ENCODE measurements at regions not wholly inside any gene's neighbourhood (a gene's known extent, or its start where the extent isn't known, plus 50 kb on each side); places are given as distances from the start of the nearest gene placed in this dataset.
"Not testable (repeated sequence)": the region's sequence is repeated elsewhere in the genome, so short reads cannot be mapped to it uniquely, and the experiment has no call there.

DNA sequence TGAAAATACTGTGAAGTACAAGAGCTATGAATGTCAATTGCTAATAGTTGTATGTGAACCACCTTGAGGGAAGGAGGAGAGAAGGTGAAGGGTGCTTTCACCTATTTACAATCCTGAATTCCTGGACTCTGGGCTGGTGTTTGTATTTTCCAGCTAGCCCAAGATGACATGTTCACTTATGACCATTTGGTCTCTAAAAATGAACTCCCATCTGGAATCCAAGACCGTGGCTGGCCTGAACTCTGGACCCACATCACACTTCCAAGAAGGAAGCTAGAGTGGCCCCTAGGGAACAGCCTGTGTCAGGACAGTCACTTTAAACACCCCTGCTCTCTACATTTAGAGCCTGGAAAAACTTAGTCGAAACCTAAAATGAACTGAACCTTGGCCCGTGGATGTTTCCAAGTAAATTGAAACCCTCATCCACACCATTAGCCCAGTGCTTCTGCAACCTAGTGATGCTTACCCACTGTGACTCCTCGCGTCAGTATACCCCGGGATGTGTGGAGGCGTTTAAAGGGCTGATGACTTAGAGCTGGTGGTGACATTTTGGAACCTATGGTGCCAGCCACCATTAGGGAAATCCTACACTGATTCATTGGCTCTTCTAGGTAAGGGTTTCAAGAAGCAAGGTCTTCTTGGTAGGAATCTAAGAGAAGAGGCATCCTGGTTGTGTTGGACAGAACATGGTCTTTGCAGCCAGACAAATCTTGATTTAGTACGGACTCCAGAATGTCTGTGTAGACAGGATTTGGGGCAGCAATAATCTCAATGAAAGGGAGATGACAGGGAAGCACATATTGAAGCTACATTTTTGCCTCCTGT, 171.5 kb upstream of the IRF2BP2 start:
- peak; percentile 77 for DNase-seq (ENCODE audit: low read depth)

DNA sequence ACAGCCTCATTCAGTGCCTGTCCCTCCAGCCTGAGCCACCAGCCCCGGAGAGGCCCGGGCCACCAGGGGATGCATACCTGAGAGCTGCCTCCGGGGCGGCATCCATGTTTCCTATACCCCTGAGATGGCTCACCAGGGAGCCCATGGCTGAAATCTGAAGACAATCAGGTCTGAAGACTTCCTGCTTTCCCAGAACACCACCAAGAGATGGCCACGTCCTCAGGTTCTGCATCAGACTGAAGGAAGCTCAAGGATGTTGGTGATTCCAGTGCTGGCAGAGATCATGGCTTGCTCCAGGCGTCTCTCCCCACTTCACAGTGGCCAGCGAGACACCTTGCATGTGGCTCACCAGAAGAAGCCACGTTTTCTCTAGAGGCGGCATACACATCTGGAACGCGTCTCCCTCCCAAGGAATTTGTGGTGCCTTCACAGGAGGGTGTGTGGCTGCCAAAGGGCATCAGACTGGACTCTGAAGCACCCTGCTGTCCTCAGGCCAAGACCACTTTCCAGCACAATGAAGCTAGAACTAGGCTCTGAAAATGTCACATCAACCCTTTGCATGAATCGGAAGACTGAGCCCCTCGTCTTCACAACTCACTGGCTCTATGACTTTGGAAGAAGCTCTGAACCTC, 170.7 kb upstream of the IRF2BP2 start:
- DNase-seq (ENCODE audit: low read depth) = no peak

DNA sequence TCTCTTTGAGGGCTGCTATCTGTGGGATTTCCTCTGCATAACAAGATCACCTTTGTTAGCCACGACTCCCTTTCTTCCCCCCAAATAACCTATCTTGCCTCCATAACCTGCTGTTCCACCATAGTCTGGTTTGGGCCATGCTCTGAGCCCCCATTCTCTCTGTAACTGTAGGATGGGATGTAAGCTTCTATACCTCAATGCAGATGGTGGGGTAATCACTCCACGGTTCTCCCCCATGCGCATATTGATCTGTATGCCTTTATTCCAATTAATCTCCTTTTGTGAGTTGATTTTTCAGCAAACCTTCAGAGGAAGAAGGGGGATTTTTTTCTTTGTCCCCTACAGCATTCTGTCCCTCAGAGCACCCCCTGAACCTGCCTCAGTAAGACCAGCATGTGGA, 170.1 kb upstream of the IRF2BP2 start:
- no peak for DNase-seq (ENCODE audit: low read depth)

DNA sequence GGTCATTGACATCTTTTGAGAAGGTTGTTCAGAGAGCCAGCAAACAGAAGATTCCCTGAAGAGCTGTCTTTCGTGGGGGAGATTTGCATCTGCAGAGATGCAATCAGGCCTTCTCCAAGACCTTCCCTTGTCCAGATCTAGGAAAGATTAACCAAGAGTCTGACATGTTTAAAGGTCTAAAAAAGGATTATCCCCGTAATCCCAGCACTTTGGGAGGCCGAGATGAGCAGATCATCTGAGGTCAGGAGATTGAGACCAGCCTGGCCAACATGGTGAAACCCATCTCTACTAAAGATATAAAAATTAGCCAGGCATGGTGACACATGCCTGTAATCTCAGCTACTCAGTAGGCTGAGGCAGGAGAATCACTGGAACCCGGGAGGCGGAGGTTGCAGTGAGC, 169.6 kb upstream of the IRF2BP2 start:
- DNase-seq (ENCODE audit: low read depth) = not testable (repeated sequence)

DNA sequence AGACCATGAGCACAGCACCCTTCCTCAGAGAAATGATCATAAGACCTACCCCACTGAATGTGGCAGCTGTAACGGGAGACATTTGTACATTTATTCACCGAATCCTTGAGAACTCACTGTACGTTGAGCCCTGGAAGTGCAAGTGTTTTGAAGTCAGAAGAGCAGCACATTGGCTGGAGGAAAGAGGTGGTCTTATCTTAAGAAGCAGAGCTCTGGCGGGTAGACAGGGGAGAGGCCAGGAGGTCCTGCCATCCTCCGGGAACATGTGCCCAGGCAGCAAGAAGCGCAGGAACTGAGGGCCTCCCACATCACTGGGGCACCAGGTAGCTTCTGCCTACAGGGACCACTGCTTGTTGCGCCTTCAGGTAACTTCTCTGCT, 169.2 kb upstream of the IRF2BP2 start:
- no peak for DNase-seq (ENCODE audit: low read depth)

DNA sequence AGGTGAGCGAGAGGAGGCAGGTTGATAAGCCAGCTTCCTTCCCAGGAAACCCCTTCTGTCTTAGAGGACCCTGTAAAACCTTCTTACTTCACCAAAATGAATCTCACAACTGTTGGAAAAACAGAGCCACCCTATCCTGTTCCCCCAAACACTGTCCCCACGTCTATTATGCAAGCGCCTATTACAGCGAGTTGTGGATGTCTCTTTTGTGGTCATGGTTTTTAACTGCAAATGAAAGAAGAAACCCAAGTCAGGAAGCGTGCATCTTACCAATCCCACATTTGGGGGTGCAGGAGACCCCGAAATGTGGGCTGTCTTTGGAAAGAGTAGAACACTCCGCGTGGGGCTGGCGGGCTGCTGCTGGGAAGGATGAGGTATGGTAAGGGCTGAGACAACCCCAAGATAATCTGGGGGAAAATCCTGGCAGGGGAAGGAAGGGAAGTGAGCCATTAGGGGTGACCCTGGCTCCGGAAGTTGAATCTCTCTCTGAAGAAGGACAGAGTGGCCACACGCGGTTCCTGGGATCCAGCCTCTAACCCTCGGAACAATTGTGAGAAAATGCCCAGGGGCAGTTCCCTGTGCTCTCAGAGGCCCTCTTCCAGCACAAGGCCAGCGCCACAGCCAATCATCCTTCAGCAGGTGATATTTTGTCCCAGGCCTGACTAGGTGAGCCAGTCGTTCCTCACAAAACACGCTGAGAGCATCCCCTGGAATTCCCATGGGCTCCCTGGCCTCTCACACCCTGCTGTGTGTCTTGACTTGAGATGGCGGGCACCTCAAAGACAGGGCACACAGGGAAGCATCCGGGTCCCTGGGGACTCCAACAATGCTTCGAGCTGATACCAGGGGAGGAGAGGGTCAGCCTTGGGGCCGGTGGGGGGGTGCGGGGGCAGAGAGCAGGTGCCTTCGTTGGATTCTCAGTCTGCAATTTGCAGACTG, 168.5 kb upstream of the IRF2BP2 start:
- DNase-seq (ENCODE audit: low read depth) = no peak

DNA sequence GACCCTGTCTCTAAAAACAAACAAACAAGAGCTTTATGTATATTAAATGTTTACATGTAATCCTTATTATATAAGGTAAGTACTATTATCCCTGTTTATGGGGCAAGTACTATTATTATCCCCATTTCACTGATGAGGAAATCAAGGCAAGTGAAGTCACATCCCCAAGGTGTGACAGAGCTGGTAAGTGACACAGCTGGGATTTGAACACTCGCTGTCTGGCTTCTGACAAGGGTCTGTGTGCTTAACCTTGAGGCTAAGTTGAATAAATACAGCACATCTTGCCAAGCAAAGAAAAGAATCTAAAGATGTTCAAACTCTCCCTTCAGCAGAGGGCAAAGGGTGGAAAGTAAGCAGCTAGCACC, 167.9 kb upstream of the IRF2BP2 start:
- no peak for DNase-seq (ENCODE audit: low read depth)

DNA sequence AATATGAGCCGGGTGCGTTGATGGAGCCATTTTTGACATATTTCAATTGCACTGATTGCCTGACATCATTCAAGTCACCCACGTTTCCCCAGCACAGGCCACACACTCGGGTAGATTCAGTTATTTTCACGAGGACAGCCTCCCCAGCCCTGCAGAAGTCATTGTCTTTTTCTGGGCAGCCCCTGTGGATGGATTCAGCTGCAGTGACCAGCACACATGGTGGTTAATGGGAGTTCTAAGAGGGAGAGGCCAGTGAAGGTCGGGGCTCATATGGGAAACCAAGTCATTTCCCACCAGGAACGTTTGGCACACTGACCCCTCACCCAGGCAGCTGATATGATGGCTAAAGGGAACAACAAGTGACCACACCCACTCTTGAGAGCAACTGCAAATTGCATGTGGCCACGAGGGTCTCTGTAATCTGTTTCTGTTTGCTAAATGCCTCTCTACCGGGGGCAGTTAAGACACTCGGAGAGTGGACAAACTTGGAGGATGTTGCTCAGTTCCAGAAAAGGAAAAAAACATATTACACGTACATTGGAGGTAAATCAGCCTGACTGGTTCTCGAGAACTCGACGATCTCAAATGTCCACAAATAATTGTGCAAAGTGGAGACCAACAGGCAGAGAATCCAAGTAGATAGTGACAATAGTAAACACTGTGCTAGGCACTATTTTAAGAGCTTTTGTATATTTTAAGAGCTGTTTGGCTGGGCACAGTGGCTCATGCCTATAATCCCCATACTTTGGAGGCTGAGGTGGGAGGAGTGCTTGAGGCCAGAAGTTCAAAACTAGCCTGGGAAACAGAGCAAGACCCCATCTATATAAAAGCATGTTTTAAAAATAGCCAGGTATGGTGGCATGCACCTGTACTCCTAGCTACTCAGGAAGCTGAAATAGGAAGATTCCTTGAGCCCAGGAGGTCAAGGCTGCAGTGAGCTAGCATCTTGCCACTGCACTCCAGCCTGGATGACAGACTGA, 167.2 kb upstream of the IRF2BP2 start:
- DNase-seq (ENCODE audit: low read depth) = peak; percentile 31

DNA sequence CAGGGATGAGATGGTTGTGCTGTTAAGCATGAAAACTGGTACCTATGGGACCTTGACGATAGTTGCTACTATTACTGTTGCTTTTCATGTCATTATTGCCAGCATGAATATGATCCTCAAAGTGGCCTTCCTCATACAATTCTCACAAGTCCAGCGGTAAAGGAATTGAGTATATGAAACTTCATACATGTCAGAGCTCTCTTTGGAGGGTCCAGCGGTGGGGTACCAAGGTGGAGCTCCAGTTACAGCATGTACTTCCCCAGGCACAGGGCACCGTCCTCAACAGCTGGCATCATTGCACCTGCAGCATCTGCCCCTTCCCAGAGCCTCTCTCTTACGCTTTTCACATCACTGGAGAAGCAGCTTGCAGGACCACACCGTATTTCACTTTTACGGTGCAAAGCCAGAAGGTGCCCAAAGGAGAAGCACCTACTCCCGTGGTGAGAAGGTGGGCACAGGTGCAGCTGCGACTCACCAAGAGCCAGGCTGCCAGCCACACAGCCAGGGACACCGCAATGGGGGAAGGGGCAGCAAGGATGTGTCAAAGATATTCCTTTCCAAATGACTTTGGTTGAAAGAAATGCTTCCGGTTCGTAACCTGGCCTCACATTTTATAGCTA, 166.4 kb upstream of the IRF2BP2 start:
- no peak for DNase-seq (ENCODE audit: low read depth)

DNA sequence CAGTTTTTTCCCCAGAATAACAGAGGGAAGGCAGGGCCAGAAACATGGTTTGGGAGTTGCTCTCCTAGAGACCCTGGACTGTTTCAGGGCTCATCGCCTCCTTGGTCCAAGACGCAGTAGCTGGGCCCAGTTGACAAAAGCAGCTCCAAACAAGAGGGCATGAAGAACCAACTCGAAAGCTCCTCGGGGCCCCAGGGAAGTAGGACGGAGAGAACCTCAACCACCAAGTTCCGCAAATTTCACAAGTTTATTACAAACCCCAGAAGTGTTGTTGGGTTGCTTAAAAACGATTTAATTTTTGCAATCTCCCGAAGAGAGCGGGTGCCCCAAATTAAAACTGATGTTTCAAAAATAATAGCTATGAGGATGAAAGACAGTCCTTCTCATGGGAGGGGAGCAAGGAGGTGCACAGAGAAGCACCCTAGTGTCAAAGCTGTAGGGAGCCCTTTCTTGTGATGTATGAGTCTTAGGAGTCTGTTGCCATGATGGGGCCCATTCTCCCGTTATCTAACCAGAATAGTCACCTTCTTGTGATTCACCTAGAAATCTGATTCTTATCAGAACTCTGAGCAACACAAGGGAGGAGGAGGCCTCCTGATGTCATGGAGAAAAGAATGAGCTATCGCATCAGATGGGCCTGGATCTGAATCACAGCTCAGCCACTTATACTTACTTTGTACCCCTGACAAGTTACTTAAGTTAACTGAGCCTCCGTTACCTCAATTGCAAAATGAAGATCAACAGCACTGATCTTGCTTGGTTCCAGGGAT, 165.7 kb upstream of the IRF2BP2 start:
- DNase-seq (ENCODE audit: low read depth) = no peak

DNA sequence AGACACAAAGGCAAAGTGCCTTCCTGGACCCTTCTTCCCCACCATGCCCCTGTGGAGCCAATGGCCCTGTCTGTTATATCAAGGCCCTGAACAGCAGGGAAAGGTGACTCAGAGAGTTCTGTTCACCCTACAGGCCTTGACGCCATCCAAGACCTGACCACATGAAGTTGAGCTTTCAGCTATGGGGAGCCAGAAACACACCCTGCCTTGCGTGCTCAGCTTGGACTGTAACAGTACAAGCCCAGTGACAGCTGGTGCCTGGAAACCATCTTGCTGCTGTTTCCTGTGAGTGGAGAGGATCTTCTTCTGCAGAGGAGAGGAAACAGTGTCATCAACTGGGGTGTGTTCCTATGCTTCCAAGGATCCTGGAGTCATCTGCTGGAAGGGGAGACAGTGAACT, 165.0 kb upstream of the IRF2BP2 start:
- DNase-seq (ENCODE audit: low read depth) = peak; percentile 95

DNA sequence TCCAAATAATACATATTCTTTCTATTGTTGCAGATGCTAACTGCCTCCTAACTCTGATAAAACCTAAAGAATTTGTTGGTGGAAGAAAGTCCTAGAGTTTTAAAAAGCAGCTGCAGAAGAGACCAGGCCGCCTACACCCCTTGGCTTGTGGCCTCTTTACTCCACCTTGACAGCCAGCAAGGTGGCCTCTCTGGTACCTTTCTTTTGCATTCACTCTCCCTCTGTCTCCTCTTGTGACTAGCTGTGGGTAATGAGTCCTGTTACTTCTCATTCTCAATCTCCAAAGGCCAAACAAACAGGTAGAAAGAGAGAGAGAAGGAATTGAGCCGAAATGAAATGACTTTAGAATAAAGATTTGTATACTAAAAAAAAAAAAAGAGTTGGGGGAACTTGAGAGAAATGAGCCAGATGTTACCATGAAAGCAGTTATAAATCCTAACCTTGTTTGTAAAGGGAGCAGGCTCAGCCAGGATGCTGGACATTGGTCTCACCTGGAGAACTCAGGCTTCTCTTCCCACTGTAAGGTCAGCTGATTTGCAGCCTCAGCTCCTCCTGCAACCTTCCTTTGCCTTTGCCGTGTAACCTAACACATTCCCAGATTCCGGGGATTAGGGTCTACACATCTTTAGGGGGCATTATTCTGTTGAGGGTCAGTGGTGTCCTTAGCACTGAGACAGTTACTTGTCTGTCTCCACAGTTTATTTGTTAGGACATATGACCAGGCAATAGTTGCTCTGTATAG, 164.1 kb upstream of the IRF2BP2 start:
- no peak for DNase-seq (ENCODE audit: low read depth)

DNA sequence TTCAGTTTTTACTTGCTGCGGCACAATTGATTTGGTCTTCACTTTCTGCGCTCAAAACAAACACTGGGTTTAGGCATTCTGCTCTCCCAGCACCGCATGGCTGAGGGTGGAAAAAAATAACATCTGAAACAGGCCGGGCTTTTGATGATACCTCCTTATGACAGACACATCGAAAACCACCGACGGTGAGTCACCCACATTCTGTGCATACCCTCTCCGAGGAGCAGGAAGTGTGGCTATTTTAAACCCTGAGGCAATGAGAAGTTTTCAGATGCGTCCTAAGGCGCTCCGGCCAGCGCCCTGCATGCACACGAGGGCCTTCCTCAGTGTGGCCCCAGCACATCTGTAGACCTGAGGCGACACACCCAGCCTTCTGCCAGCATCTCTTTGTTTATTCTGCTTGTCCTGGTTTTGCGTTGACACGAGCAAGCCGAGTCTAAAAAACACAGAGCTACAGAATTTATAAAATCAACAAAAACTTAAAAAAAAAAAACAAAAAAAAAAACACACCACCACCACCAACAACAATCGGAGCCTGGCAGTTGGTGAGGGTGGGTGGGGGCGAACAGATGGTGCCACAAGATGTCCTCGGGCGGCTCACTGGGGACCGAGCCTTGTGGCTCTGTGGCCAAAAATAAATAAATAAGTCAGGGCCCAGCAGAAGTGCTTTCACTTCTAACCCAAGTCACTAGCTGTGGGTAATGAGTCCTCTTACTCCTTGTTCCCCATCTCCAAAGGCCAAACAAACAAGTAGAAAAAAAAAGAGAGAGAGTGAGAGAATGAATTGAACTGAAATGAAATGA, 162.6 kb upstream of the IRF2BP2 start:
- DNase-seq (ENCODE audit: low read depth) = peak; percentile 100

DNA sequence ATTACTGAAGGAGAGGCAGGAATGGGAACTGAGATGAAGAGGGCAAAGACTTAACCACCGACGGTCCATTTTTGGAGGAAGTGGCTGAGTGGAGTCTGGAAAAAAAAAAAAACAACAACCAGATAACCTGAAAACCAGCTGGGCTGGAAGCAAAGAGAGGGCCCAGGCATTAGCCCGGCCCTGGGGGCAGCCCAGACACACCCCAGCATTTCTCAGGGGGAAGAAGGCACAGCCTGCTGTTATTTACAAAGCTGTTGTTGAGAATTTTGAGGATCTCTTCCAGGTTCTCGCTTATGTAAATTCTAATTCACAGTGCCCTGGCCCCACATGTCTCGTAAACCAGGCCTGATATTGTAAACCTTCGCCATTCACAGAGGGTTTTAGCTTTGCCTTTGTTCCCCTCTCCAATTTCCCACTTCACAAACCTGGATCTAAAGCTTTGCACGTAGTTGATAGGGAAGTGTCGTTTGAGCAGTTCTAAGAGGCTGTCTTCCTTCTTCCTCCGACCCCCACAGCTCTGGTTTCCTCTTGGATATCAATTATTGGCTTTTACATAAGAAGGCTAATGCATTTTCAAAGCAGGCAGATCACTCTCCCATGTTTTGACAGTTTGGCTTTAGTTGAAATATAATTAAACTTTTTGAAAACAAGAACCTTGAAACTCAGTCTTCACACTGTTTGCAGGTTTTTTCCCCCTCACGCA, 161.8 kb upstream of the IRF2BP2 start:
- DNase-seq (ENCODE audit: low read depth) = peak; percentile 52

DNA sequence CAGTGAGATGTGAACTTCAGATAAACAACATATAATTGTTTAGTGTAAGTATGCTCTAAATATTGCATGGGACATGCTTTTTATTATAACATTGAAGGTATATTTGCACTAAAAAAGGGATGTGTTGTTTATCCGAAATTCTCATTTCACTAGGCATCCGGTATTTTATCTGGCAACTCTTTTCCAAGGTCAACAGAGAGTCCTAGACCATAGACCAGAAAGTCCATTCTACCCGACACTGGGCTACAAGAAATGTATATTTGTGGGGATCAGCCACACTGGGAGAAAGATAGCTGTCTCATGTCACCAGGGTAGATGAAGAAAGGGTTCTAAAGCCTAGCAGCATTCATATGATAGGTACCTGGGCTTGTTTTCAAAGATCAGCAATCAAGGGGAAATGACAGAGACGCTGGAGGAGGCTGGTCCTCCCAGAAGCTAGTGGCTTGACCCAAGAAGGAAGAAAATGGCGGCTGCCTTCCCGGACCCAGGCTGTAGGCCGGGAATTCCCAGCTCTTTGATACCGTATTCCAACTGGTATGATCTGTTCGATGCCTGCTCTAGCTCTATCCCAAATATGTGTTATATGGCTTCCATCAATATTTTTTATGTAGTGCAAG, 161.1 kb upstream of the IRF2BP2 start:
- no peak for DNase-seq (ENCODE audit: low read depth)

DNA sequence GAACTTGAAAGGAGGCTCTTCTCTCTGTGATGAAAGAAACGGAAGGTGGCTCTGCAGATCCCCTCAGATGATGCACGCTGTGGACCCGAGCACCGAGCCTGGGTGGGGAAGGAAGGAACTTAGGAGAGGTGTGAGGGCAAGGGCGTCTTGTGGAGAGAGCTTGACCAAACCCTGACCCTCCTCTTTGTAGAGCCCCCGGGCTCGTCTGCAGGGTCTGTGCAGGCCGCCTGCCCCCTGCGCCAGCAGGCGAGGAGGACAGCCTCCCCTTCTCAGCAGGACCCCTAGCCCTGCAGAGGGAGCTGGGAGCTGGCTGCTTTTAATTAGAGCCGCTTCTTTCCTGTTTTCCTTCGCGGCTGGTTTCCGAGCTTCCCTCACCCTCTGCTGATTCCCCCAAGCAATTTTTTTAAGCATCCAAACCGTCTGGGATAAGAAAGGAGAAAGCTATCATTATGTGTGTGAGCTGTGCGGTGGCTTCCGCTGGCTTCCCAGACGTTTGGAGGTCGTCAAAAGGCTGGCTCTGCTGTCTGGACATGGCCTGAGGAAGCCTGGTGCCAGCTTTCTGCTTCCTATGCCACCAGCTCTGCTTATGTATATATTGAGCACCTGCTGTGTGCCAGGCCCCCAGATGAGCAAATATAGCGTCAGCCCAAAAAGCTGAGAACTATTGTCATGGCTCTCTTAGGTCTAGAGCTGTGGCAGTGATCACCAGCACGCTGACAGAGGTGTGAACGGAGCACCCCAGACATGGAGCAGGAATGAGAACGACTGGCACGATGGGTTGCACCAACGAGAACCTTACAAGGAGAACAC, 160.2 kb upstream of the IRF2BP2 start:
- no peak for DNase-seq (ENCODE audit: low read depth)
